GM18507 (cell line): ENCODE measurements at regions not wholly inside any gene's neighbourhood (a gene's known extent, or its start where the extent isn't known, plus 50 kb on each side); places are given as distances from the start of the nearest gene placed in this dataset.

ENCODE experiments used
- DNase-seq: peaks from one replicate; pipeline ENCODE4 v3.0.0; 2011; ENCODE audit warnings: low read depth; ENCODE audit not compliant: insufficient read length; ENCODE audit errors: extremely low spot score
- FAIRE-seq: peaks from 2 replicates; lab custom pipeline; 2011; peaks lifted over from hg19 to GRCh38; lab: Jason Lieb, UNC

GRCh38 chr6:120198033-120198432 is 848.5 kb upstream of the MAN1A1 start:
- FAIRE-seq (no peak), DNase-seq (no peak)

GRCh38 chr6:120186080-120186479 is 836.5 kb upstream of the MAN1A1 start:
- FAIRE-seq, result no peak
- no peak for DNase-seq

GRCh38 chr6:120173250-120173649 is 823.7 kb upstream of the MAN1A1 start:
- FAIRE-seq (no peak), DNase-seq (no peak)

DNA sequence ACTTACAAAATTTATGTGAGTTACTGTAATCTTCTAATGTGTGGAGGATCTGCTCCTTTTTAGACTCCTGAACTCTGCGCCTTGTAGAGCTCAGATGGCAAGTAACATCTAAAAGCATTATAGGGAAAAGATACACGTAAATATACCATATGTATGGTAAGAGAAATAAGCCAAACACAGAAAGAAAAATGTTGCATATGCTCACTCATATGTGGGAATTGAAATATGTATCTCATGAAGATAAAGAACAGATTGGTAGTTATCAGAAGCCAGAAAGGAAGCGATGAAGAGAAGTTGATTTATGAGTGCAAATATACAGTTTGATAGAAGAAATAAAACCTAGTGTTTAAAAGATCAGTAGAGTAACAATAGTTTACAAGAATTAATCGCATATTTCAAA is 815.0 kb upstream of the MAN1A1 start:
- DNase-seq, result no peak

GRCh38 chr6:120157873-120158272 is 808.3 kb upstream of the MAN1A1 start:
- no peak for DNase-seq
- FAIRE-seq, result no peak

More for the DNA sequence above, 815.0 kb upstream of the MAN1A1 start:
- FAIRE-seq, result no peak

DNA sequence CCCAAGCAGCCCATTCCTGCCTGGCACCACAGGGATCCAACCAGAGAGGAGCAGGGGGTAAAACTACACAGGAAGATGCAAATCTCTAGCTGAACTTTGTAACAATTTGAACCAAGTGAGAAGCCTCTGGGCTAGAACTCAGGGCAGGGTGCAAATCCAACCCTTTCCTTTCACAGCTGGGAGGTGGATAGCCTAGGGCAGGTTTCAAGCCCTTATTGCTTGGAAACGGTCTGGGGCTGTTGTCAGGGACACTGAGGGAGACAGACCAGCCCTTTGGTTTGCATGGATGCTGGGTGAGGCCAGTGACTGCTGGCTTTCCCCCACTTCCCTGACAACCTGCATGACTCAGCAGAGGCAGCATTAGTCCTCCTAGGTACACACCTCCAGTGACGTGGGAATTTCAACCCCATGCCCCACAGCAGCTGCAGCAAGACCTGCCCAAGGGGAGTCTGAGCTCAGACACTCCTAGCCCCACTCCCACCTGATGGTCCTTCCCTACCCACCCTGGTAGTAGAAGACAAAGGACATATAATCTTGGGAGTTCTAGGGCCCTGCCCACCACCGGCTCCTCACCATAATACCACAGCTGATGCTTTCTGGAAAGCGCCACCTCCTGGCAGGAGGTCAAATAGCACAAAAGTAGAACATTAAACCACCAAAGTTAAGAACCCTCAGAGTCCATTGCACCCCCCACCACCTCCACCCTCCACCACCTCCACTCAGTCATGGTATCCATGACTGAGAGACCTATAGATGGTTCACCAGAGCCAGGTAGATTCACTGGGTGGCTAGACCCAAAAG is 797.7 kb upstream of the MAN1A1 start:
- FAIRE-seq (no peak), DNase-seq (no peak)

DNA sequence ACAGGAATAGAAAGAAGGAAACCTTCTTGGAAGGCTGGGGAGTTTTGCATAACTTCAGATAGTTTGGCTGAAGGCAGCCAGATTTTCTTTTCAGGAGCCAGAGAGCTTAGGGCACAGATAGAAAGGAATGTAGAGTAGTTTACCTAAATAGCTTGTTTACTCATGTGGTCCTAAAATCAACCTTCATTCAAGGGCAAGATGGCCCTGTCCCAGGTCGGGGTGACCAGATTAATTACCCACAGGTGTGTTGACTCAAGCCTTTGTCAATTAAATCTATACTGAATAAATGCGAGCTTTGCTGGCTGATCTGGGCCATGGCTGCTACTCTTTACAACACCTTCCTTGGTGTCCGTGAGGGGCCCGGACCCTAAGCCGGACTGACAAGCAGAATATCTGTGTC is 792.0 kb upstream of the MAN1A1 start:
- FAIRE-seq (no peak), DNase-seq (no peak)

DNA sequence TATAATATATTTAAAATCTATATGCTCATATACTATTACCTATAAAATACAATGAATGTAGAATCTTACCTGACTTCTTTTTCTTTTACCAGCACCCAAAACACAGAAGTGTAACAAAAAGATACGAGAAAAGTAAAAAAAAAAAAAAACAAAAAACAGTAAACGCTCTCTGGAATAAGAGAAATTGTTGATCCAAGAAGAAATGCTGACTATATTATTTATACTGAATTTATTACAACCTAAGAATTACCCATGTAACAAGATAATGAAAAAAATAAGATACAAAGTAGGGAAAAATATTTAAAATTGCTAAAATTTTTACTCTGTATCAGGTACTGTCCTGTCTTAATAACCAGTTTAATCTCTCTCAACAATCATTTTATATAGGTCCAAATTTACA is 787.9 kb upstream of the MAN1A1 start:
- DNase-seq (no peak), FAIRE-seq (no peak)

- DNase-seq (no peak), FAIRE-seq (no peak)
Measured at GRCh38 chr6:120129228-120129627, 779.7 kb upstream of the MAN1A1 start.

DNA sequence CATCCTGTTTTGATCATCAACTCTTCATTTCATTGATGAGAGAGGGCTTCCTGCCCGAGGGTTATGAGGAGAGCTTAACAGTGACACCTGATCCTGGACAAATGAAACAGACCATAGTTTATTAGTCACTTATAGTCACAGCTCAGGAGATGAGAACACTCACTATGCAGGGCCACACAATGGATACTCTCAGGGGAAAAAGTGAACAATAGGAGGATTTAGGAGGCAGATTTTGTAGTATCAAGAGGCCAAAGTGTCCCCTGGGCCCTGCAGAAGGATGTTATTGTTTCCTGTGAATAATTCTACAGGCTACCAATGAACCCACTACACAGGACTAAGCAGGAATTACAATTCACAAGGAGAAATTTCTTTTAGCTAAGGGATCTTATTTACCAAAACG is 772.8 kb upstream of the MAN1A1 start:
- no peak for FAIRE-seq
- DNase-seq, result no peak

DNA sequence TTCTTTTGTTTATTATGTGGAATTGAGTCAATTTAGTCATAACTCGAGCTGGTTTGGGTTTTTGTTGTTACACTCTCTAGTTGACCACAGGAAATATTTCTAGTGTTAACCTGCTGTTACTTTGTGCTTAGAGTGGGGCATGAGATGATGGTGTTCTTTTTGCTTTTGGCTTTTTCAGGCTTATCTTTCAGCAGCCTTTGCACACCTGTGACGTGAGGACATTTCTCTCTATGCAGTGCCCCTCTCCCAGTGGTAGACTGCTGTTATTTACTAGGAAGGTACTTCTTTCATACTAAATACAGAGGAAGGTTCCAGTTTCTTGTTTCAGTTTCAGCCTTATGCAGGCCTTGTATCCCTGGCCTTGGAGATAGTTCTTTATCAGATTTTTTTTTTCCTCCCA is 766.8 kb upstream of the MAN1A1 start:
- DNase-seq, result no peak
- FAIRE-seq, result no peak

DNA sequence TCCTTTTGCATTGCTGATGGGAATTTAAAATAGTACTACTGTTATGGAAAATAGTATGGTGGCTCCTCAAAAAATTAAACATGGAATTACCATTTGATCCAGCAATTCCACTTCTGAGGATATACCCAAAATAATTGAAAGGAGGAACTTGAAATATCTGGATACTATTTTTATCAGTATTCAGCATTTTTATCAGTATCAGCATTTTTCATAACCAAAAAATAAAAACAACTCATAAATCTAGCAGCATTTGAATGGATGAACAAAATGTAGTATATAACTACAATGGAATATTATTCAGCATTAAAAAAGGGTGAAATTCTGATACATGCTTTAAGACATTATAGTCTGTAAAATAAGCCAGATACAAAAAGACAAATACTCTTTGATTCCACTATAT is 763.4 kb upstream of the MAN1A1 start:
- FAIRE-seq, result no peak
- DNase-seq, result no peak

DNA sequence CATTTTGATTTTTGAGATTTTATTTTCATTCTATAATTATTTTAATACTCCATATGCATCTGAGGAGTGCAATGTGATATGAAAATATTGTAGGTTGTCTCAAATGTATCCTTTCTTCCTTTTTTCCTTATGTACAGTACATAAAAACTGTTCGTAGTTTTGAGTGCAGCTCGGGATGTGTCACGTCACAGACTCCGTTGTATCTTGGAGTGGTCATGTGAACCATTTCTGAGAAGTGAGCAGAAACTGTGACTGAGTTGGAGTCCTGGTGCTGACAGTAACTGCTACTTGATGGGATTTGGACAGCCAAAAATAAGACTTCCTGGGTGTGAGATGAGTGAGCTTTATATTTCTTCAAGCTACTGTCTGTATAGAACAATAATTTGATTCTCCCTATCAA is 761.4 kb upstream of the MAN1A1 start:
- DNase-seq (no peak), FAIRE-seq (no peak)

GRCh38 chr6:120108061-120108795 is 758.7 kb upstream of the MAN1A1 start:
- no peak for FAIRE-seq
- no peak for DNase-seq

GRCh38 chr6:120103618-120104017 is 754.1 kb upstream of the MAN1A1 start:
- FAIRE-seq (no peak), DNase-seq (no peak)

GRCh38 chr6:120096696-120097260 is 747.2 kb upstream of the MAN1A1 start:
- DNase-seq, result no peak
- no peak for FAIRE-seq

DNA sequence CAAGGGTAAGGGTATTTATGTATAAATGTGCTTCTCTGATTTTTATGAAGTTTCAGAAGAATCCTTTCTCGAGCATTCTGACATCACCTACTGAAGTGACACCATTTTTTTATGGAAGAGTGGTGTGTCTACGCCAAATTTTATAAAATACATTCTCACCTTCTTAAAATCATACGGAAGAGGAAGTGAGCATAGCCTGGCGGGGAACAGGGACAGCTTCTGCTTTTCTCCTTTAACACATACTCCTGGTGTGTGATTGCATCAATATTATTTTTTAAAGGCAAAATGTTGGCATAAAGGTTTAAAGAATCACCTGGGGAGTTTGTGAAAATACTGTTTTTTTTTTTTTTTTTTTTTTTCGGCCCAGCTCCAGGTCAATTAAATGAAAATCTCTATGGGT is 733.6 kb upstream of the MAN1A1 start:
- no peak for DNase-seq

GRCh38 chr6:120077489-120077888 is 727.9 kb upstream of the MAN1A1 start:
- no peak for DNase-seq

More for the DNA sequence above, 733.6 kb upstream of the MAN1A1 start:
- FAIRE-seq, result no peak

DNA sequence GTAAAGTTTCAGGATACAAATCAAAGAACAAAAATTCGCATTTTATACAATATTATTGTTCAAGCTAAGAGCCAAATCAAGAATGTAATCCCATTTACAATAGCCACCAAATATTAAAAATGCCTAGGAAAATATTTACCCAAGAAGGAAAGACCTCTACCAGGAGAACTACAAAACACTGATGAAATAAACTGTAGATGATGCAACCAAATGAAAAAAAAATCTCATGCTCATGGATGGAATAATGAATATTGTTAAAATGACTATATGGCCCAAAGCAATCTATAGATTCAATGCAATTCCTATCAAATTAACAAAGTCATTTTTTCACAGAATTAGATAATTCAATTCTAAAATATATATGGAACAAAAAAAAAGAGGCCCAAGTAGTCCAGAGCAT is 708.8 kb upstream of the MAN1A1 start:
- FAIRE-seq (no peak), DNase-seq (no peak)

More at GRCh38 chr6:120077489-120077888, 727.9 kb upstream of the MAN1A1 start:
- no peak for FAIRE-seq

DNA sequence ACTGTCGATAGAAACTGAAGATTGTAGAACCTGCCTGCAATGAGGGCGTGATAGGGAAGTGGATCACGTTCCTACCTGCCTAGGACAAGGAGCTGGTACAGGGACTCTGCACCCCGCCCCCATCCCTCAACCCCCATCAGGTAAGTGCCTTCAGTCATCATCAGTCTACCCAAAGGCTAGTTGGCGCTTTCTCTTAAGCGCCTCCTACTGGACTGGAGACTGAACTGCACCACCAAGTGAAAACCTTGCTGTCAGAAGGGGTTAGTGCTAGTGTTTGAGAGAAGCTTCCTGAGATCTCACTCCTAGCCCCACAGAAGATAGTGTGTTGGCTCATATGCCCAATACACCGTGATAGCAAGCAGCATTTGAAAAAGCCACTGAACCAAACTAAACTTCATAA is 706.5 kb upstream of the MAN1A1 start:
- no peak for DNase-seq
- FAIRE-seq, result no peak

DNA sequence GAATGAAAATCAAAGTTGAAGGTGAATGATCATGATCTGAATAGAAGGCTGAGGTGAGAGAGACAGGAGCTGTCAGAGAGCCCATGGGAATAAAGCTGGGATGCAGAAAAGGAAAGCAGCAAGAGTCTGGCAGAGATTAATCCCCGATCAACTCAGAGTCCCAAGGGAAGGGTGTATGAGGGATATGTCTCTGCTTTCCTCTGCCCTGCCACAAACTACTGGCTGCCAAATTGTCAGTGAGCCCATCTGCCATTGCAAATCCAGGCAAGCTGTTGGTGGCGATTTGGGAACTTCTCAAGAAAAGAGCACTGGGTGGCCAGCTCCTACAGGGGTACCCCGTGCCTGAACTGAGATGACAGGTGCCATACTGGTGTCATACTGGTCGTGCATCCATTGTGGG is 705.5 kb upstream of the MAN1A1 start:
- DNase-seq (no peak), FAIRE-seq (no peak)
